T-helper 2 cell treated with Interferon-gamma antibody and Interleukin-4, amounts not matched to agents 100 ng/mL and 5 ng/mL, for 36 hours (primary cell): ENCODE measurements at regions not wholly inside any gene's neighbourhood (a gene's known extent, or its start where the extent isn't known, plus 50 kb on each side); places are given as distances from the start of the nearest gene placed in this dataset.

ENCODE experiments used
- intact Hi-C: fragments of 100-400 bp; cut with micrococcal nuclease; formaldehyde crosslinking; loops from one replicate; pipeline ENCODE4 v1.15.1; 2023

GRCh38 chr5:124394700-124395245 is 351.7 kb downstream of the ZNF608 start:
- intact Hi-C loops, result no loop called here

DNA sequence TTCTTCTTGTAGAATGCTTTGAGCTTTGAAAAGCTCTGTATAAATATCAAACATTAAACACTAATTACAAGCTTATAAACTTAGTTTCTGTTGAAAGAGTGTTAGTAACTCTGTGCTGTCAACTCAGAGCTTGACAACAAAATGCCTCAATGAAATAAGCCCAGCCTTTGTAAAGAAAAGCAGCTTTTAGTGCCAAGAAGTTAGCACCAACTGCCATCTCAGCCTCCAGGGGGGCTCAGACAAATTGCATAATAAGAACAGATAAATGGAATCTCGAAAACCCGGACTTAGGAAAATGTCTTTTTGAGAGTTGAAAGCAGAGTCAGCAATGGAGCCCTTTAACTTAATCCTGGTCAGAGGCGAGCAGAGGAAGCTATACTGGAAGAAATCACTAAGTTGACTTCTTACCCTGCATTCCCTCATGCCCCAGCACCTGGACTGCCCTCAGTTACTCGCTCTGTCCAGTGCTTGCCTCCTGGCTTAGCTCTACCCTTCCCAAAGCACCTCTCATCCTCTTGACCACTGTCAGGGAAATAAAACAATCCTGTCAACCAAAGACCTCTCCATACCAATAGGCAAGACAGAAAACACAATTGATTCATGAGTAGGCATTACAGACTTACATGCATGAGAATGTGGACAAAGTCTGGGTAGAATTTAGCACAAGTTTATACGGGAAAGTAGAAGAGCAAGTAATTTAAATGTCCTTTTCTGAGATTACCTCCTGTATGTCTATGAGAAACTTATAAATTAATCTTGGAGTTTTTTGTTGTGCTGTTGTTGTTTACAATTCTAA is 352.7 kb downstream of the ZNF608 start:
- intact Hi-C loops, result no loop called here

GRCh38 chr5:124383693-124384092 is 362.7 kb downstream of the ZNF608 start:
- intact Hi-C loops, result no loop called here

GRCh38 chr5:124377386-124377785 is 369.1 kb downstream of the ZNF608 start:
- intact Hi-C loops, result no loop called here

- intact Hi-C loops, result no loop called here
Measured at GRCh38 chr5:124373883-124374282, 372.6 kb downstream of the ZNF608 start.

- intact Hi-C loops, result no loop called here
Measured at GRCh38 chr5:124372457-124372856, 374.0 kb downstream of the ZNF608 start.

DNA sequence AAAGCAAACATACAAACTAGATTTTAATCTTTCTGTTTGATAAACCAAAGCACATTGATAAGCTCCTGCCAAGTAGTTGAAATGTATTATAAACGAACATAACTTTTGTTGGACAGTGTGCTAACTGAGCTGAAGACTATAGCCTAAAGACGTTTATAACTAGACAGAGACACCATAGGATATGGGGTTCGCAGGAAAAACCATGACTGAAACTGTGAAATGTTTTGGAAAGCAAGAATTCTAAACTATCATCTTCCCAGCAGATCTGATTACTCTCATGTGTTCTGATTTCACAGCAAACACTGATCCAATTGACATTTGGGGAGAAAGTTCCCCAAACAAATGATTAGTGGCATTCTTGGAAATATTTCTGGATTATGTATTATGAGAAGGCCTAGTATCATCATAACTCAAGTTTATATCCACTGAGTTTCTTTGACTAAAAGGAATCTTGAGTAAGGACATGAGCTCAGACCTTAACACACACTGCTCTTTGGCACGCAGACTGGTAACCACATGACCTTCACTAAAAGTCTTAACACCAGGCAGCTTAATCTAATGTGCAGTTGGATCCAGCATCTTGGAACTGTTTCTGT is 375.2 kb downstream of the ZNF608 start:
- intact Hi-C loops, result no loop called here

GRCh38 chr5:124370601-124371000 is 375.8 kb downstream of the ZNF608 start:
- intact Hi-C loops, result no loop called here

DNA sequence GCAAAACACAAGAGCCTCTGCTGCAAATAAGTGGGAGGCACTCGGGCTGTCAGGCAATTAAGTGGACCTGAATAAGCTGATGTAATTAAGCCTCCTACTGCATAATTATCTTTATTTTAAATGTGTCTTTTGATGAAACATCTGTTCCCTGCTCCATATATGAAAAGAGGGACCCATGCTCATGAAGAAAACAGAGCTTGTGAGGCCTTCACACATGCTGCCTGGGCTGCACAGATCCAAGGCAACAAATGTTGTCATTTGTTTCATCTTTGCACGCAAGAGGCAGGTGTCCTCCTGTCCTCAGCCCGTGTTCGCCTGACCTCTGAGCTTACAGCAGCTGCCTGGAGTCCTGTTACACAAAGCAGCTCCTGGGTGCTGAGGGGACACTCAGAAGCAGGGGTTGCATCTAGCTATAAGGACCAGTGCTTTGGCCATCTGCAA is 381.1 kb downstream of the ZNF608 start:
- intact Hi-C loops, result no loop called here

DNA sequence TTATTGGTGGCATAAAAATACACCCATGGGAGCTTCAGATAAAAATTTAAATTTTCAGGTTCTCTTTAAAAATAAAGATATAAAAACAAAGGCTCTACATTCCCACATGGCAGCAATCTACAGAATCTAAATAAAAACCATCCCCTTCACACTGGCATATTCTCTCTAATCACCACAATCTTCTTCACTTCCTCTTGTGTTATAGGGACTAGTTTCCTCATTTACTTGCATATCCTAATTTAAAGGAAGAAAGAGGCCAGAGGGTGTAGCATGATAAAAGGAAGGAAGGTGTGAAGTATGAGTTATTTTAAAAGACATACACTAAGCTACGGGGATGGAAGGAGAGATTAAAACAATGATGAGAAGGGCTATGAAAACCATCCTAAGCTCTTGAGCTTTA is 390.5 kb downstream of the ZNF608 start:
- intact Hi-C loops, result no loop called here

DNA sequence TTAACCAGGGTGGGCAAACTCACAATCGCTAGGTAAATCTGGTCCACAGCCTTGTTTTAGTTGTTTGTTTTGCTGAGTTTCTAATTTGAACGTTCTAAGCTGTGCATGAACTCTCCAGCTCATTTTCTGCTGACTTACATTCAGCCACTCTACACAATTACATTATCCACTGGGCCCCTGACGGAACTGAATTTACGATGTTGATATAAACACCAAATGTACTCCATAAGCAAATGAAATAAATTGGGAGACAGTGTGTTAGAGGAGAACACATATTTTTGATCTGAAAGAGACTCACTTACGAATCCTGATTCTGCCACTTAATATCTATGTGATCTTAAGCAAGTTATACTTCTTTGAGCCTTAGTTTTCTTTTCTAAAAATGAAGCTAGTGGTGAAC is 393.4 kb downstream of the ZNF608 start:
- intact Hi-C loops, result no loop called here

DNA sequence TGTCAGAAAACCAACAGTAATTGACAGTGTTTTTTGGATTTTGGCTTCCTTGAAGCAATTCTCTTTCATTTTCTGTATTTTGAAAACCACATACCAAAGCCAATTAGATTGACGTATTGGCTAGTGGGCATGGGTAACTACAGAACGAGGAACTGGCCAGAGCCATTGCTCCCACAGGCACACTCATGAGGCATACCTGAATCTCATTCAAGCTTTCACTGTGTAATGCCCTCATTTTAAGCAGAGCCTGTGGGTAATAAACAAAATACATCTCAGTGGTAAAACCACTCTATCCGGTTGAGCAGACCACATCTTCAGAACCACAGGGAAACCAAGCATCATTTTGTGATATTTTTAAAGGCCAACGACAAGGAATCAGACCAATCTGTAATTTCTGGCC is 394.1 kb downstream of the ZNF608 start:
- intact Hi-C loops, result no loop called here

DNA sequence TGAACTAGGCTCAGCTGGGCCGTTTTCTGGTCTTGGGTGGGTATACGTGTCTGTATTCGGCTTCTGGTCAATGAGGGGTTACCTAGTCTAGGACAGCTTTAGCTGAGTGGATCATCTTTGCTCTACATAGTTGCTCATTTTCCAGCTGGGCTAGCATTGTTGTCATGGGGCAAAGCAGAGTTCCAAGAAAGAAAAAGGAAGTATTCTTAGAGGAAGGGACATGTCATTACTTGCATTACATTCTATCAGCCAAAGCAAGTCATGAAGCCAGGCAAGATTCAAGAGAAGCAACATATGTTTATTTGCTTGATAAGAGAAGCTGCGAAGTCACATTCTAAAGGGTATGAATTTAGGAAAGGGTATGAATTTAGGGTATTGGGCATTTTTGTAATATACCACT is 396.5 kb downstream of the ZNF608 start:
- intact Hi-C loops, result no loop called here

- intact Hi-C loops, result no loop called here
Measured at GRCh38 chr5:124343451-124343867, 403.0 kb downstream of the ZNF608 start.

GRCh38 chr5:124342986-124343385 is 403.5 kb downstream of the ZNF608 start:
- intact Hi-C loops, result no loop called here

DNA sequence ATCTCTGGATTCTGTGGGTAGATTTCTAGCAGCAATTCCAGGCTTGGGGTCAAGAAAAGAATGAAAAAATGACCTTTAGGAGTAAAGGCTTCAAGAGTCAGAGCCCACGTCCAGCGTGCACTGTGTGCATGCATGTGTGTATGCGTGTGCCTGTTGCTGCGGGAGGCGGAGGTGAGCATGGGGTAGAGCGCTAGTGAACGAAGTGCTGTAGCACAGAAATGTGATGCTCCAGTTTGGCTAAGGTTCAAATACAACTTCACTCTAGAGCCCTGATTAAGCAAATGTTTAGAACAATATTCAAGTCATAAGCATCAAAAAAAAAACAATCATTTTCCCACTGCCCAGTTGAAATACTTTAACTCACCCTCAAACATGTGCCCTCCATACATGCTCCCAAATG is 403.9 kb downstream of the ZNF608 start:
- intact Hi-C loops, result no loop called here

DNA sequence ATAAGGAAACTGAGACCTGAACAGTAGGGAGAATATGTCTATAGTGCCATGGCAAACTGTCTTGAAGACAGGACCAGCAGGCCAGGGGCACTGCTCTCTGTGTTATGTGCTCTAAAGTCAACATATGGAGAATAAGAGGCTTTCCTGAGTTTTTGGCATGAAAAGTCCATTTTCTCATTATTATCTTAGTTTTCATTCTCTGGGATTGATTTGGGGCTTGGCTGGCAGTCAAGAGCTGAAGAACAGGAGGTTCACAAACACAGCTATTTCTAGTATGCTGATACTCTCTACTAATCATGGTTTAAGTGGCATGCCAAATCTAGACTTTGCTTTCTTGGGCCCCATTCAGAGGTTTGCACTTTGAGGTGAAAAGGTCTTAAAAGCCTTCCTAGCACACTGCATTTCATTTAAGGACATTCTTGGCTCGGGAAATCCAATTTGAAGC is 404.4 kb downstream of the ZNF608 start:
- intact Hi-C loops, result no loop called here

- intact Hi-C loops, result no loop called here
Measured at GRCh38 chr5:124341066-124341858, 405.2 kb downstream of the ZNF608 start.

GRCh38 chr5:124337996-124338395 is 408.4 kb downstream of the ZNF608 start:
- intact Hi-C loops, result no loop called here

DNA sequence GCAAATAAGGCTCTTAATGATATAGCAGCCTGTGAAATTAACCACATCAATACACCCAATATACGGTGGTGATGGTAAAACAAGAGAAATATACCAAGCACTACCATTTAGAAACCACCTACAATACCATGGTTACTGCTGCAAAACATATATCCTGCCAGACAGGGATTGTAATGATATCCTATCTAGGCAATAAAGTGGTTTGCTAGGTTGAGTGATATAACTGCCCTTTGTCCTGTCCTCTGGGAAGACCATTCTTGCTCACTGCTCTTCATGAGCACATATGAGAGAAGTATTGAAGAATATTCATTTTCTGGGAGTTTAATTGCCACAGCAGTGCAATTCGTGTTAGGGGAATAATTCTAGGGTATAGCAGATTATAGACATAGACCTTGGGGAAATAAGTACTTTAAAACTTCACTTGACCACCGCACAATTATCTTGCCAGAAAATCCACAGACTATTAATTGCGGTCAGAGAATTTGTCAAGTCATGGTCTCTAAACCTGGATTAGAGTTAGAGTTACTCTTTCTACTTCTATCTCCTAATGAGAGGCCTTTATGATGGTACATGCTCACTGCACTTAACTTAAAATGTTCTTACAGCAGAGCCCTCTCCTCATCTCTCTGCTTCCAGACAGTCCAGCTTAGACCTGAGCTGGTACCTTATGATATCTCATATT is 413.0 kb downstream of the ZNF608 start:
- intact Hi-C loops, result no loop called here

DNA sequence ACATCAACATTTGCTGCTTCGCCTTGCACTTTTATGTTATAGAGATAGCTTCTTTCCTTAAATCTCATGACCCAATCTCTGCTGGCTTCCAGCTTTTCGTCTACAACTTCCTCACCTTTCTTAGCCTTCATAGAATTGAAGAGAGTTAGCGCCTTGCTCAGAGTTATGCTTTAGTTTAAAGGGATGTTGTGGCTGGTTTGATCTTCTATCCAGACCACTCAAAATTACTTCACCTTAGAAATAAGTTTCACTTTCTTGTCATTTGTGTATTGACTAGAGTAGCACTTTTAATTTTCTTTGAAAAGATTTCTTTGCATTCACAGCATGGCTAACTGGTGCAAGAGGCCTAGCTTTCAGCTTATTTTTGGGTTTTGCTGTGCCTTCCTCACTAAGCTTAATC is 414.2 kb downstream of the ZNF608 start:
- intact Hi-C loops, result no loop called here
